Mucosa of stomach (tissue), 1 donor: ENCODE measurements at regions not wholly inside any gene's neighbourhood (a gene's known extent, or its start where the extent isn't known, plus 50 kb on each side); places are given as distances from the start of the nearest gene placed in this dataset.
"Not testable (repeated sequence)": the region's sequence is repeated elsewhere in the genome, so short reads cannot be mapped to it uniquely, and the experiment has no call there.

Experiments
- H3K27me3 ChIP-seq: one replicate; pipeline ENCODE4 v1.7.0; 2013; ENCODE audit warnings: mild to moderate bottlenecking, low read length; ENCODE audit not compliant: control insufficient read depth, insufficient read depth
- H3K36me3 ChIP-seq: one replicate; pipeline ENCODE4 v1.7.0; 2013; ENCODE audit warnings: low read length; ENCODE audit not compliant: control insufficient read depth, insufficient read depth
- H3K4me1 ChIP-seq: one replicate; pipeline ENCODE4 v1.7.0; 2013; ENCODE audit warnings: mild to moderate bottlenecking, low read length; ENCODE audit not compliant: control insufficient read depth, insufficient read depth
- H3K4me3 ChIP-seq: one replicate; pipeline ENCODE4 v1.7.0; 2013; ENCODE audit warnings: low read length
- H3K9ac ChIP-seq: one replicate; pipeline ENCODE4 v1.7.0; 2013; ENCODE audit warnings: mild to moderate bottlenecking, low read length, moderate library complexity
- H3K9me3 ChIP-seq: one replicate; pipeline ENCODE4 v1.7.0; 2013; ENCODE audit warnings: mild to moderate bottlenecking, low read length, moderate library complexity; ENCODE audit not compliant: control insufficient read depth
- donor health status: Pancreatic carcinoma.

- Histone ChIP-seq H3K4me3 (no peak overlapping the region), H3K9me3 (no peaks in the 10 kb centered on the region), H3K36me3 (no peaks in the 10 kb centered on the region), H3K27me3 (no peaks in the 10 kb centered on the region), H3K9ac (no peak overlapping the region), H3K4me1 (no peaks in the 10 kb centered on the region)
These were observed 174.9 kb upstream of the MKLN1 start for GRCh38 chr7:131152766-131153165.

GRCh38 chr7:131154380-131154779 is 173.3 kb upstream of the MKLN1 start:
- Histone ChIP-seq H3K27me3 (no peaks in the 10 kb centered on the region), H3K36me3 (no peaks in the 10 kb centered on the region), H3K4me1 (no peaks in the 10 kb centered on the region), H3K9me3 (no peaks in the 10 kb centered on the region), H3K4me3 (no peak overlapping the region), H3K9ac (no peak overlapping the region)

- Histone ChIP-seq H3K4me3 (no peak overlapping the region), H3K36me3 (no peaks in the 10 kb centered on the region), H3K9me3 (no peaks in the 10 kb centered on the region), H3K4me1 (no peaks in the 10 kb centered on the region), H3K9ac (no peak overlapping the region), H3K27me3 (no peaks in the 10 kb centered on the region)
These were observed 170.0 kb upstream of the MKLN1 start for GRCh38 chr7:131157530-131158243.

- H3K36me3 ChIP-seq, H3K9me3 ChIP-seq, H3K4me1 ChIP-seq, H3K27me3 ChIP-seq, H3K4me3 ChIP-seq, H3K9ac ChIP-seq: not testable (repeated sequence)
These were observed 169.4 kb upstream of the MKLN1 start for GRCh38 chr7:131158244-131158636.

GRCh38 chr7:131159961-131160361 is 167.7 kb upstream of the MKLN1 start:
- Histone ChIP-seq H3K4me1 (no peaks in the 10 kb centered on the region), H3K9ac (no peak overlapping the region), H3K9me3 (no peaks in the 10 kb centered on the region), H3K4me3 (no peak overlapping the region), H3K27me3 (no peaks in the 10 kb centered on the region), H3K36me3 (no peaks in the 10 kb centered on the region)

GRCh38 chr7:131161103-131161502 is 166.6 kb upstream of the MKLN1 start:
- Histone ChIP-seq H3K36me3 (no peaks in the 10 kb centered on the region), H3K27me3 (no peaks in the 10 kb centered on the region), H3K9me3 (no peaks in the 10 kb centered on the region), H3K4me3 (no peak overlapping the region), H3K9ac (no peak overlapping the region), H3K4me1 (no peaks in the 10 kb centered on the region)

GRCh38 chr7:131164025-131164925 is 163.4 kb upstream of the MKLN1 start:
- H3K4me1 ChIP-seq = no peaks in the 10 kb centered on the region
- H3K9ac ChIP-seq = no peak overlapping the region
- no peak overlapping the region for H3K4me3 ChIP-seq
- no peaks in the 10 kb centered on the region for H3K9me3 ChIP-seq
- H3K36me3 ChIP-seq = no peaks in the 10 kb centered on the region
- H3K27me3 ChIP-seq = no peaks in the 10 kb centered on the region

GRCh38 chr7:131166066-131166465 is 161.6 kb upstream of the MKLN1 start:
- Histone ChIP-seq H3K4me1 (no peaks in the 10 kb centered on the region), H3K27me3 (no peaks in the 10 kb centered on the region), H3K4me3 (no peak overlapping the region), H3K9ac (no peak overlapping the region), H3K9me3 (no peaks in the 10 kb centered on the region), H3K36me3 (no peaks in the 10 kb centered on the region)

- Histone ChIP-seq H3K4me3 (no peak overlapping the region), H3K9ac (no peak overlapping the region), H3K36me3 (no peaks in the 10 kb centered on the region), H3K27me3 (no peaks in the 10 kb centered on the region), H3K9me3 (no peaks in the 10 kb centered on the region), H3K4me1 (no peaks in the 10 kb centered on the region)
These were observed 157.0 kb upstream of the MKLN1 start for GRCh38 chr7:131170440-131171271.

GRCh38 chr7:131173145-131173890 is 154.4 kb upstream of the MKLN1 start:
- no peaks in the 10 kb centered on the region for H3K36me3 ChIP-seq
- no peak overlapping the region for H3K9ac ChIP-seq
- H3K4me3 ChIP-seq = no peak overlapping the region
- H3K27me3 ChIP-seq = no peaks in the 10 kb centered on the region
- no peaks in the 10 kb centered on the region for H3K9me3 ChIP-seq
- H3K4me1 ChIP-seq = no peaks in the 10 kb centered on the region

- Histone ChIP-seq H3K9ac (no peak overlapping the region), H3K4me3 (no peak overlapping the region), H3K9me3 (no peaks in the 10 kb centered on the region), H3K4me1 (no peaks in the 10 kb centered on the region), H3K36me3 (no peaks in the 10 kb centered on the region), H3K27me3 (no peaks in the 10 kb centered on the region)
These were observed 153.3 kb upstream of the MKLN1 start for GRCh38 chr7:131174391-131174790.
